MCF 10A (cell line): ENCODE measurements at regions not wholly inside any gene's neighbourhood (a gene's known extent, or its start where the extent isn't known, plus 50 kb on each side); places are given as distances from the start of the nearest gene placed in this dataset.

ENCODE experiments used
- BruUV-seq: library from RNA; stranded (reverse); fragments of 400-500 nt; replicated peaks from 2 replicates; lab custom pipeline; 2021; lab: Mats Ljungman, UMichigan
- CTCF ChIA-PET: fragments of 300-600 bp; sonication (Branson Sonifier 250); formaldehyde crosslinking; extraction: SDS; loops from one replicate; lab custom pipeline; 2021; ENCODE audit warnings: antibody characterized with exemption, inconsistent platforms; lab: Yijun Ruan, JAX
- POLR2A ChIA-PET: fragments of 300-600, 350-650 bp; sonication (Branson Sonifier 250); formaldehyde crosslinking; extraction: SDS; loops from one replicate; lab custom pipeline; 2020; ENCODE audit warnings: antibody characterized with exemption, inconsistent platforms; lab: Yijun Ruan, JAX
- DNase-seq: peaks from one replicate; pipeline ENCODE4 v3.0.0-alpha.2; 2018; ENCODE audit not compliant: unreplicated experiment
- H3K27ac Mint-ChIP-seq: one replicate; pipeline ENCODE4 v1.8.0; 2022; ENCODE audit warnings: mild to moderate bottlenecking, low read depth, mixed read lengths; ENCODE audit not compliant: unreplicated experiment
- H3K27me3 Mint-ChIP-seq: one replicate; pipeline ENCODE4 v1.8.0; 2022; ENCODE audit warnings: mixed read lengths; ENCODE audit not compliant: insufficient read depth, unreplicated experiment
- H3K36me3 Mint-ChIP-seq: one replicate; pipeline ENCODE4 v1.8.0; 2022; ENCODE audit warnings: mild to moderate bottlenecking, moderate library complexity, mixed read lengths; ENCODE audit not compliant: insufficient read depth, unreplicated experiment
- H3K4me1 Mint-ChIP-seq: one replicate; pipeline ENCODE4 v1.8.0; 2022; ENCODE audit warnings: mixed read lengths; ENCODE audit not compliant: insufficient read depth, unreplicated experiment
- H3K4me3 Mint-ChIP-seq: one replicate; pipeline ENCODE4 v1.8.0; 2022; ENCODE audit warnings: mild to moderate bottlenecking, moderate library complexity, mixed read lengths; ENCODE audit not compliant: unreplicated experiment
- H3K9me3 Mint-ChIP-seq: one replicate; pipeline ENCODE4 v1.8.0; 2022; ENCODE audit warnings: mixed read lengths; ENCODE audit not compliant: unreplicated experiment
- intact Hi-C: fragments of 100-400 bp; cut with micrococcal nuclease; formaldehyde crosslinking; loops from 2 replicates; pipeline ENCODE4 v1.14.1; 2022
- TF ChIP-seq, protein P1 (sequence below): fragments of 200-600 bp; IDR thresholded peaks from one replicate; pipeline ENCODE4 v1.8.0; 2022; ENCODE audit warnings: antibody characterized with exemption, mild to moderate bottlenecking; ENCODE audit not compliant: unreplicated experiment

GRCh38 chr5:92459654-92460053 is 1076.5 kb upstream of the ARRDC3 start:
- DNase-seq: no peak
- H3K27ac Mint-ChIP-seq: no peak overlapping the region
- no peaks in the 10 kb centered on the region for H3K9me3 Mint-ChIP-seq
- no peaks in the 10 kb centered on the region for H3K4me1 Mint-ChIP-seq
- no peak overlapping the region for H3K4me3 Mint-ChIP-seq
- ChIA-PET POLR2A (interaction anchor here (0.7 kb wide), 1 partner anchor 28 kb away, joined by 3 read pairs; no protein-coding TSS in a partner anchor), CTCF (interaction anchor here (0.5 kb wide), 1 partner anchor 15 kb away, joined by 3 read pairs; no protein-coding TSS in a partner anchor)
- intact Hi-C loops: no loop called here
- TF ChIP-seq, protein P1, sequence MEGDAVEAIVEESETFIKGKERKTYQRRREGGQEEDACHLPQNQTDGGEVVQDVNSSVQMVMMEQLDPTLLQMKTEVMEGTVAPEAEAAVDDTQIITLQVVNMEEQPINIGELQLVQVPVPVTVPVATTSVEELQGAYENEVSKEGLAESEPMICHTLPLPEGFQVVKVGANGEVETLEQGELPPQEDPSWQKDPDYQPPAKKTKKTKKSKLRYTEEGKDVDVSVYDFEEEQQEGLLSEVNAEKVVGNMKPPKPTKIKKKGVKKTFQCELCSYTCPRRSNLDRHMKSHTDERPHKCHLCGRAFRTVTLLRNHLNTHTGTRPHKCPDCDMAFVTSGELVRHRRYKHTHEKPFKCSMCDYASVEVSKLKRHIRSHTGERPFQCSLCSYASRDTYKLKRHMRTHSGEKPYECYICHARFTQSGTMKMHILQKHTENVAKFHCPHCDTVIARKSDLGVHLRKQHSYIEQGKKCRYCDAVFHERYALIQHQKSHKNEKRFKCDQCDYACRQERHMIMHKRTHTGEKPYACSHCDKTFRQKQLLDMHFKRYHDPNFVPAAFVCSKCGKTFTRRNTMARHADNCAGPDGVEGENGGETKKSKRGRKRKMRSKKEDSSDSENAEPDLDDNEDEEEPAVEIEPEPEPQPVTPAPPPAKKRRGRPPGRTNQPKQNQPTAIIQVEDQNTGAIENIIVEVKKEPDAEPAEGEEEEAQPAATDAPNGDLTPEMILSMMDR: no peak
- no peaks in the 10 kb centered on the region for H3K27me3 Mint-ChIP-seq
- BruUV-seq: no TSS peak
- no peaks in the 10 kb centered on the region for H3K36me3 Mint-ChIP-seq

DNA sequence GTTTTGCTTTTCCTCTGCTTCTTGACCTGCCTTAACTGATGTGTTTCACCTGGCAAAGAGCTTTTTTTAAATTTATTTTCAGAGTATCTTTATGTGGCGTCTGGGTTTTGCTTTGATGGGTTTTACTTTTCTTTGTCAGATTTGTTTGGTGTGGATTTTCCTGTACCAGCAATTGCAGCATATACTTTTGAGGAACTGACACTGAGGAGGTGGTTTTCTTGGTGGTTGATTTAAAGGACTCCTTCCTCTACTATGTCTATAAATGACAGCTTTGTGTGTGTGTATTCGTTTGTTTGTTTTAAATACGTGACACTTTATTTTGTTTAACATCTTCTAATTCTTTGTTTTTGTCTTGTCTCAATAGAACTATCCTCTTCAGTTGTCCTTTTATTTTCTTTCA is 1071.9 kb upstream of the ARRDC3 start:
- BruUV-seq: no TSS peak

DNA sequence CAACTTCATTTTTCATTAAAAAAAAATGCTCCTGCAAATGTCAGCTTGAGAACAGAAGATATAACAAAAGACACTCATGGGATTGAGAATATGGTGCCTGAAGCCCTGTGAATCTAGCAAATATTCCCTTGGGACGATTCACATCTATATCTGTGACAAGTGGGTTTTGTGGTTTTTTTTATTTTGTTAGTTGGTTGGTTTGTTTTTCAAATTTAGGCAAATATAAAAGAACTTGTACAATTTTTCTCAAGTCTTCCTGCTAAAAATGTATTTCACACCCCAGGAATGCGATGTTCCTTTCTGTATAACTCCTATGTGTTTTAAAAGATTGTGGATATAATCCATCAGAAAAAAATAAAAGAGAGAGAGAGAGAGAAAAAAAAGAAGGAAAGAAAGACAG is 1061.8 kb upstream of the ARRDC3 start:
- H3K4me1 Mint-ChIP-seq: no peaks in the 10 kb centered on the region
- no TSS peak for BruUV-seq
- CTCF ChIA-PET: no interaction called here
- intact Hi-C loops: no loop called here
- POLR2A ChIA-PET: no interaction called here
- DNase-seq: no peak
- H3K27me3 Mint-ChIP-seq: no peaks in the 10 kb centered on the region
- H3K9me3 Mint-ChIP-seq: no peaks in the 10 kb centered on the region
- H3K27ac Mint-ChIP-seq: no peak overlapping the region
- no peak overlapping the region for H3K4me3 Mint-ChIP-seq
- TF ChIP-seq, protein P1: no peak
- H3K36me3 Mint-ChIP-seq: peaks cover 7% of the 10 kb centered on the region

More for the DNA sequence above, 1071.9 kb upstream of the ARRDC3 start:
- Mint-ChIP-seq H3K4me3 (no peak overlapping the region), H3K4me1 (no peaks in the 10 kb centered on the region), H3K36me3 (no peaks in the 10 kb centered on the region), H3K27ac (peak overlapping the region; percentile 10), H3K9me3 (no peaks in the 10 kb centered on the region), H3K27me3 (no peaks in the 10 kb centered on the region)
- intact Hi-C loops: no loop called here
- DNase-seq: no peak
- TF ChIP-seq, protein P1: no peak
- CTCF ChIA-PET: interaction anchor here (0.6 kb wide), 1 partner anchor 1126 kb away, joined by 3 read pairs; the partner anchor contains the start of gene NR2F1-AS1
- POLR2A ChIA-PET: no interaction called here

DNA sequence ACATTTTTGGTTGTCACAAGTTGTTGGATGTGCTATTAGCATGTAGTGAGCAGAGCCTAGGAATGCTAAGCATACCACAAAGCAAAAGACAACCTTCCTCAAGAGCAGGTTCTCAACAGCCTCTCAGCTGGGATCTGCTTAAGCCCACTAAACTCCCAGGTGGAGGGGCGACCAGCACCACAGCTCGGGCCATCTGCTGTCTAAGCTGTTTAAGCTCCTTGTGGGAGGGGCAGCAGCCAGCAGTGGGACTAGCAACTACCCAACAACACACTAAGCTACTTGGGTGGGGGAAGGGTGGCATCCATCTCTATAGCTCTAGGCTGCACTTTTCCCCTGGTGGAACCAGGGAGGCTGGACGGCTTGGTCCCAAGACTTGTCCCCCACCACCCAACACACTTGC is 1052.7 kb upstream of the ARRDC3 start:
- Mint-ChIP-seq H3K4me1 (no peaks in the 10 kb centered on the region), H3K9me3 (peaks cover 10% of the 10 kb centered on the region), H3K4me3 (no peak overlapping the region), H3K36me3 (peaks cover 4% of the 10 kb centered on the region), H3K27me3 (no peaks in the 10 kb centered on the region), H3K27ac (no peak overlapping the region)
- POLR2A ChIA-PET: no interaction called here
- BruUV-seq: no TSS peak
- no peak for DNase-seq
- CTCF ChIA-PET: no interaction called here
- intact Hi-C loops: no loop called here
- TF ChIP-seq, protein P1: no peak
